HEK293 (cell line): ENCODE measurements at regions not wholly inside any gene's neighbourhood (a gene's known extent, or its start where the extent isn't known, plus 50 kb on each side); places are given as distances from the start of the nearest gene placed in this dataset.

ENCODE experiments used
- CTCF ChIA-PET: fragments of 350-600 bp; formaldehyde crosslinking; extraction: SDS; loops from one replicate; lab custom pipeline; 2021; ENCODE audit warnings: antibody characterized with exemption; lab: Yijun Ruan, JAX
- POLR2A ChIA-PET: fragments of 300-600 bp; formaldehyde crosslinking; extraction: SDS; loops from one replicate; lab custom pipeline; 2020; ENCODE audit warnings: antibody characterized with exemption, inconsistent platforms; lab: Yijun Ruan, JAX
- H3K27ac ChIP-seq: fragments of 200-500 bp; sonication (Bioruptor generic); 2 replicates; pipeline ENCODE4 v1.5.1; 2014; ENCODE audit warnings: low read depth, low read length, control low read depth, inconsistent platforms; ENCODE audit errors: extremely low read depth
- H3K36me3 ChIP-seq, 2 experiments: fragments of 200-500 bp in 1 of 2; sonication (Bioruptor generic) in 1 of 2; 1 replicate in 1 of 2; 2 replicates in 1 of 2; pipeline ENCODE4 v1.5.1; 2014 to 2017; ENCODE audit warnings: inconsistent platforms in 2 of 2, low read length in 2 of 2; ENCODE audit not compliant: control insufficient read depth in 2 of 2, insufficient read depth in 1 of 2
- H3K4me1 ChIP-seq: fragments of 200-500 bp; sonication (Bioruptor generic); 2 replicates; pipeline ENCODE4 v1.5.1; 2014; ENCODE audit warnings: mild to moderate bottlenecking, low read length, inconsistent platforms; ENCODE audit not compliant: control insufficient read depth, insufficient read depth
- H3K4me3 ChIP-seq: 2 replicates; pipeline ENCODE4 v1.5.1; 2011; ENCODE audit warnings: low read depth, mild to moderate bottlenecking, control low read depth, low read length, moderate library complexity
- H3K9me3 ChIP-seq: fragments of 200-500 bp; sonication (Bioruptor generic); 2 replicates; pipeline ENCODE4 v1.5.1; 2014; ENCODE audit warnings: low read depth, low read length, inconsistent platforms; ENCODE audit not compliant: control insufficient read depth, insufficient read depth
- AEBP2 ChIP-seq: fragments of 450-650 bp; formaldehyde crosslinking; IDR thresholded peaks from 2 replicates; pipeline ENCODE4 v1.5.1; 2016; ENCODE audit warnings: missing biosample characterization, missing genetic modification characterization, borderline replicate concordance
- KLF1 ChIP-seq: fragments of 450-650 bp; formaldehyde crosslinking; IDR thresholded peaks from 2 replicates; pipeline ENCODE4 v1.5.1; 2016; ENCODE audit warnings: missing biosample characterization, missing genetic modification characterization
- KLF16 ChIP-seq: fragments of 450-650 bp; formaldehyde crosslinking; IDR thresholded peaks from 2 replicates; pipeline ENCODE4 v1.5.1; 2017; ENCODE audit warnings: missing biosample characterization, missing genetic modification characterization
- KLF17 ChIP-seq: fragments of 450-650 bp; formaldehyde crosslinking; IDR thresholded peaks from 2 replicates; pipeline ENCODE4 v1.5.1; 2016; ENCODE audit warnings: missing biosample characterization, missing genetic modification characterization
- MYNN ChIP-seq: fragments of 450-650 bp; formaldehyde crosslinking; IDR thresholded peaks from 2 replicates; pipeline ENCODE4 v1.5.1; 2016; ENCODE audit warnings: missing biosample characterization, missing genetic modification characterization, borderline replicate concordance
- SP3 ChIP-seq: fragments of 450-650 bp; formaldehyde crosslinking; IDR thresholded peaks from 2 replicates; pipeline ENCODE4 v1.5.1; 2016; ENCODE audit warnings: missing biosample characterization, missing genetic modification characterization
- TSHZ1 ChIP-seq: fragments of 450-650 bp; formaldehyde crosslinking; IDR thresholded peaks from 2 replicates; pipeline ENCODE4 v1.5.1; 2016; ENCODE audit warnings: missing biosample characterization, missing genetic modification characterization, borderline replicate concordance
- ZBTB21 ChIP-seq: fragments of 450-650 bp; formaldehyde crosslinking; IDR thresholded peaks from 2 replicates; pipeline ENCODE4 v1.5.1; 2017; ENCODE audit warnings: missing biosample characterization, missing genetic modification characterization
- ZBTB48 ChIP-seq: fragments of 450-650 bp; formaldehyde crosslinking; IDR thresholded peaks from 2 replicates; pipeline ENCODE4 v1.5.1; 2016; ENCODE audit warnings: missing biosample characterization, missing genetic modification characterization
- ZNF114 ChIP-seq: fragments of 450-650 bp; formaldehyde crosslinking; IDR thresholded peaks from 2 replicates; pipeline ENCODE4 v1.5.0; 2017; ENCODE audit warnings: missing biosample characterization, missing genetic modification characterization
- ZNF155 ChIP-seq: fragments of 450-650 bp; formaldehyde crosslinking; IDR thresholded peaks from 2 replicates; pipeline ENCODE4 v1.5.1; 2016; ENCODE audit warnings: missing biosample characterization, missing genetic modification characterization
- ZNF221 ChIP-seq: fragments of 450-650 bp; formaldehyde crosslinking; IDR thresholded peaks from 2 replicates; pipeline ENCODE4 v1.5.1; 2017; ENCODE audit warnings: missing biosample characterization, missing genetic modification characterization, borderline replicate concordance
- ZNF280C ChIP-seq: fragments of 450-650 bp; formaldehyde crosslinking; IDR thresholded peaks from 2 replicates; pipeline ENCODE4 v1.5.1; 2016; ENCODE audit warnings: missing biosample characterization, missing genetic modification characterization
- ZNF48 ChIP-seq: fragments of 450-650 bp; formaldehyde crosslinking; IDR thresholded peaks from 2 replicates; pipeline ENCODE4 v1.5.1; 2016; ENCODE audit warnings: missing biosample characterization, missing genetic modification characterization
- ZNF510 ChIP-seq: fragments of 450-650 bp; formaldehyde crosslinking; IDR thresholded peaks from 2 replicates; pipeline ENCODE4 v1.5.1; 2018; ENCODE audit warnings: mild to moderate bottlenecking, missing genetic modification characterization, missing biosample characterization; ENCODE audit not compliant: insufficient replicate concordance
- ZNF600 ChIP-seq: fragments of 450-650 bp; formaldehyde crosslinking; IDR thresholded peaks from 2 replicates; pipeline ENCODE4 v1.5.1; 2016; ENCODE audit warnings: missing biosample characterization, missing genetic modification characterization
- ZNF621 ChIP-seq: fragments of 450-650 bp; formaldehyde crosslinking; IDR thresholded peaks from 2 replicates; pipeline ENCODE4 v1.5.1; 2017; ENCODE audit warnings: missing biosample characterization, missing genetic modification characterization
- ZNF658 ChIP-seq: fragments of 450-650 bp; formaldehyde crosslinking; IDR thresholded peaks from 2 replicates; pipeline ENCODE4; 2016; ENCODE audit warnings: missing biosample characterization, missing genetic modification characterization
- ZNF707 ChIP-seq: fragments of 450-650 bp; formaldehyde crosslinking; IDR thresholded peaks from 2 replicates; pipeline ENCODE4 v1.5.1; 2016; ENCODE audit warnings: missing biosample characterization, missing genetic modification characterization
- ZNF785 ChIP-seq: fragments of 450-650 bp; formaldehyde crosslinking; IDR thresholded peaks from 2 replicates; pipeline ENCODE4 v1.5.1; 2016; ENCODE audit warnings: missing biosample characterization, missing genetic modification characterization

GRCh38 chr4:26122690-26123089 is 198.1 kb upstream of the RBPJ start:
- Histone ChIP-seq H3K36me3 (no peaks in the 10 kb centered on the region), H3K27ac (no peak overlapping the region), H3K9me3 (no peaks in the 10 kb centered on the region), H3K4me3 (no peak overlapping the region), H3K4me1 (no peaks in the 10 kb centered on the region)
- ChIA-PET CTCF (no interaction called here), POLR2A (no interaction called here)
- TF ChIP-seq ZNF48 (tag by site-specific recombination) (no peak), KLF1 (no peak), ZNF621 (tag by site-specific recombination) (no peak), ZBTB48 (tag by site-specific recombination) (no peak)
- TF ChIP-seq, all 188 proteins: peak for 0

GRCh38 chr4:26124753-26125321 is 196.0 kb upstream of the RBPJ start:
- ChIA-PET CTCF (interaction anchor here (1.0 kb wide), 1 partner anchor 116 kb away, joined by 3 read pairs; no protein-coding TSS in a partner anchor), POLR2A (no interaction called here)
- Histone ChIP-seq H3K9me3 (no peaks in the 10 kb centered on the region), H3K4me1 (no peaks in the 10 kb centered on the region), H3K4me3 (no peak overlapping the region), H3K36me3 (no peaks in the 10 kb centered on the region), H3K27ac (no peak overlapping the region)
- TF ChIP-seq ZNF707 (tag by site-specific recombination) (no peak), ZNF114 (tag by site-specific recombination) (no peak), ZNF155 (no peak)

- Histone ChIP-seq H3K4me3 (no peak overlapping the region), H3K9me3 (no peaks in the 10 kb centered on the region), H3K27ac (no peak overlapping the region), H3K4me1 (no peaks in the 10 kb centered on the region), H3K36me3 (no peaks in the 10 kb centered on the region)
- POLR2A ChIA-PET = no interaction called here
- TF ChIP-seq MYNN (tag by site-specific recombination) = no peak
- no peak for TF ChIP-seq ZNF221
- CTCF ChIA-PET = no interaction called here
Measured at GRCh38 chr4:26126143-26126718, 194.6 kb upstream of the RBPJ start.

GRCh38 chr4:26126994-26127393 is 193.8 kb upstream of the RBPJ start:
- Histone ChIP-seq H3K4me3 (no peak overlapping the region), H3K27ac (no peak overlapping the region), H3K36me3 (no peaks in the 10 kb centered on the region), H3K9me3 (no peaks in the 10 kb centered on the region), H3K4me1 (no peaks in the 10 kb centered on the region)
- CTCF ChIA-PET = no interaction called here
- no peak for TF ChIP-seq KLF17 (tag by site-specific recombination)
- TF ChIP-seq AEBP2 (tag by site-specific recombination) = no peak
- TF ChIP-seq ZBTB21 (tag by site-specific recombination) = no peak
- no peak for TF ChIP-seq ZNF280C (tag by site-specific recombination)
- no peak for TF ChIP-seq ZNF621 (tag by site-specific recombination)
- TF ChIP-seq TSHZ1 = no peak
- TF ChIP-seq SP3 = no peak
- TF ChIP-seq KLF16 = no peak
- no peak for TF ChIP-seq ZNF785 (tag by site-specific recombination)
- no peak for TF ChIP-seq ZNF510 (tag by site-specific recombination)
- no peak for TF ChIP-seq ZNF600 (tag by site-specific recombination)
- TF ChIP-seq ZNF658 = no peak
- POLR2A ChIA-PET = no interaction called here
